GM20000 (cell line): ENCODE measurements at regions not wholly inside any gene's neighbourhood (a gene's known extent, or its start where the extent isn't known, plus 50 kb on each side); places are given as distances from the start of the nearest gene placed in this dataset.

Experiments
- DNase-seq: peaks from one replicate; pipeline ENCODE4 v3.0.0; 2012; ENCODE audit warnings: low spot score
- TF ChIP-seq, protein P1 (sequence below): IDR thresholded peaks from 2 replicates; pipeline ENCODE4 v1.5.1; 2012; ENCODE audit warnings: mild to moderate bottlenecking, control low read depth; ENCODE audit errors: extremely low read depth, missing control alignments

DNA sequence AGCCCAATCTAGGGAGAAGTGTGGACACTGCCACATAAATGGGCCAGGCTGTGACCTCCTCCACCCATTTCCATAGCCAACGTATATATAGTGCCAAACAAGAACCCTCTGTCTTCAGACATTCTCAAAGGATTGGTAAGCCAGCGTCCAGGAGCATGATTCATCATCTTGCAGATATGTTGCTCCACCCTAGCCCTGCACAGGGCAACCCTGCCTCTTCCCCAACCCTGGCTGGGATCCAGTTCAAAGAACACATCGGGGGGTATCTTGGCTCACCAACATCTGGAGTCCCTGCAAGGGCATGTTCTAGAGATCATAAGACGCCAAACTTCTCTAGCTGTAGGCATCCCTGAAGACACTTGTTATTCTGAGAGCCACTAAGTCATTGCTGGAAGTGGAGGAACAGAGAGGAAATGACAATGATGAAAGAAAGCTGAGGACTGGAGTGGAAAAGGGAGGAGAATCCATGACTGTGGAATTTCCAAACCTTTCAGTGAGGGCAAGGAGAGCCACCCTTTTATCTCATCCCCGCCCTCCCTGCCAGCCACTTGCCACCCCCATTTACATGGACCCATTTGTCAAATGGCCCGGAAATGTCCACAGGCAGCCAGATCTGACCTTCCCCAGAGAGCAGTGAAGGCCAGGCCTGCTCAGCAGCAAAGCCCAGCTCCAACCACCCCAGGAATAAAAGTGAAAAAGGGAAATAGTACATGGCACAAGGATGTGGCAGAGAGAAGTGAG, 144.1 kb upstream of the CTTNBP2NL start:
- DNase-seq, result no peak
- TF ChIP-seq, protein P1, sequence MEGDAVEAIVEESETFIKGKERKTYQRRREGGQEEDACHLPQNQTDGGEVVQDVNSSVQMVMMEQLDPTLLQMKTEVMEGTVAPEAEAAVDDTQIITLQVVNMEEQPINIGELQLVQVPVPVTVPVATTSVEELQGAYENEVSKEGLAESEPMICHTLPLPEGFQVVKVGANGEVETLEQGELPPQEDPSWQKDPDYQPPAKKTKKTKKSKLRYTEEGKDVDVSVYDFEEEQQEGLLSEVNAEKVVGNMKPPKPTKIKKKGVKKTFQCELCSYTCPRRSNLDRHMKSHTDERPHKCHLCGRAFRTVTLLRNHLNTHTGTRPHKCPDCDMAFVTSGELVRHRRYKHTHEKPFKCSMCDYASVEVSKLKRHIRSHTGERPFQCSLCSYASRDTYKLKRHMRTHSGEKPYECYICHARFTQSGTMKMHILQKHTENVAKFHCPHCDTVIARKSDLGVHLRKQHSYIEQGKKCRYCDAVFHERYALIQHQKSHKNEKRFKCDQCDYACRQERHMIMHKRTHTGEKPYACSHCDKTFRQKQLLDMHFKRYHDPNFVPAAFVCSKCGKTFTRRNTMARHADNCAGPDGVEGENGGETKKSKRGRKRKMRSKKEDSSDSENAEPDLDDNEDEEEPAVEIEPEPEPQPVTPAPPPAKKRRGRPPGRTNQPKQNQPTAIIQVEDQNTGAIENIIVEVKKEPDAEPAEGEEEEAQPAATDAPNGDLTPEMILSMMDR, result no peak

DNA sequence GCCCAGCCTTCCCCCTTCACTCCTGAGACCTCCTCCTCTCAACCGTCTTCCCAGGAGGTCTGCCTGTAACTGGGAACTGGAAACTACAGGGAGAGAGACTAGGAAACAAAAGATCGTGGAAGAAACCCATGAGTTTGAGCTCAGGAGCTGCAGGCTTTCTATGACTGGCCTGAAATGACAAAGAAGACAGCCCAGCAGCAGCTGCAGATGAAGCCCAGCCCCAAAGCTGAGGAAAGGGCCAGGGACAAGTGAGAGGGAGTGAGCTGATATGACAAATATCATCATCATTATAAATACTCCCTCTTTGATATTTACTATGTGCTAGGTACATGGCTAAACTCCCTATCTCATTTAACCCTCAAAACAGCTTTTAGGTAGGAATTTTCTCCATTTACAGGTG, 142.6 kb upstream of the CTTNBP2NL start:
- TF ChIP-seq, protein P1, result no peak

DNA sequence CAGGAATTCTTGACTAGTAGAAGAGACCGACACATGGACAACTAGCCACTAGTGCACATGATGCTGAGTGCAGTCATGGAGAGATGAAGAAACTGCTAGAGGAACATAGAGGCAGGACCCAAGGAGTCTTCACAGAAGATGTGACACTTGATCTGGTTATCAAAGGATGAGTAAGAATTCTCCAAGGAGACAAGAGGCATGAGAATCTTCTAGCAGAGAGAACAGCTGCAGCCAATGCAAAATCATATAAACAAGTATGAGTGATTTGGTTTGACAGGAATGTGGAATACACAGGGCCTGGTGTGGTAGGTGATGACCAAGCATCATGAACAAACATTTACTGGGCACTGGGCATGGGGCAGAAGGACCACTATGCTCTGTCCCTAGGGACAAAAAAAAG, 140.9 kb upstream of the CTTNBP2NL start:
- no peak for DNase-seq
- TF ChIP-seq, protein P1, result no peak

More for the DNA sequence above, 142.6 kb upstream of the CTTNBP2NL start:
- no peak for DNase-seq

DNA sequence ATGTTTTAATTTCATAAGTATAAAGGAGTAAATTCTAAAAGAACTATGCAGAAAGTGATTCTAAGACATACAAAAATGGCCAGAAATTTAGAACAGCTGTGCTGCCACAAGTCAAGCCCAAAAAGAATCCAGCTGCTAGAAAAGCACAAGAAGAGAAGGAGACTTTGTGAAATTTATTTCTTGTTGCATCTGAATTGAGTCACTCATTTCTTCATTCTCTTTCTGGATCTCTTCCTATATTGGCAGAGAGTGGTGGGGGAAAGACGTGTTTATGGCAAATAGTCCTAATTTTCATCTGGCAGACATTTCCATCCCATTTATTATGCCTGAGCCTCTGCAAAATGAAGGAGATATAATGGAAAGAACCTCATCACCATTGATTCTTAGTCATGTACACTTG, 139.6 kb upstream of the CTTNBP2NL start:
- no peak for DNase-seq
- TF ChIP-seq, protein P1, result no peak

DNA sequence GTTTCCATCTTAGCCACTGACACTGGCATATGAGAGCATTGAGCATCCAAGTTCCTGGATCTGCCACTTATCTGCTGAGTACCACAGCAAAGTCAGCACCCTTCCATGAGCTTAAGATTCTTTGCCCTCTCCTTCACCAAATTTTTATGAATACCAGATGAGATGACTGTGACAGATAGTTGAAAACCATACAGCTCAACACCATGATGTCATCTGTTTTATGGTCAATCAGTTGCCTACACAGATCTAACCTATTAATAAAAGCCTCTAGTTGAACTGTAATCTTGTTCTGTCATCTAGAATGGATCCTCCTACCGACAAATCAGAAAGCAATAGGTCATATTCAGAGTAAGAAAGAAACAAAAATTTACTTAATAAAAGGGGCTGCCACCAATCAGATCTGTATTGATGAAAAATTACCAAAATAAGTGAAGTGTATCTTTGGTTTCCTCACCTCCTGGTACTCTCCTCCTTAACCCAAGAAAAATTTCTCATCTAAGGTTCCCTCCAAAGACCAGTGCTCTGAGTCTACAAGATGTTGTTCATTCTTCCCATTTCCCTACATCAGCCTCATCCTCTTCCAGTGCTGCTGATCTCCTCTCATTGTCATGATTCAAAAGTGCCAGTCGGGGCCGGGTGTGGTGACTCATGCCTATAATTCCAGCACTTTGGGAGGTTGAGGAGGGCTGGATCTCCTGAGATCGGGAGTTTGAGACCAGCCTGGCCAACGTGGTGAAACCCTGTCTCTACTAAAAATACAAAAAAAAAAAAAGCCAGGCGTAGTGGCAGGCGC, 138.8 kb upstream of the CTTNBP2NL start:
- TF ChIP-seq, protein P1, result no peak

DNA sequence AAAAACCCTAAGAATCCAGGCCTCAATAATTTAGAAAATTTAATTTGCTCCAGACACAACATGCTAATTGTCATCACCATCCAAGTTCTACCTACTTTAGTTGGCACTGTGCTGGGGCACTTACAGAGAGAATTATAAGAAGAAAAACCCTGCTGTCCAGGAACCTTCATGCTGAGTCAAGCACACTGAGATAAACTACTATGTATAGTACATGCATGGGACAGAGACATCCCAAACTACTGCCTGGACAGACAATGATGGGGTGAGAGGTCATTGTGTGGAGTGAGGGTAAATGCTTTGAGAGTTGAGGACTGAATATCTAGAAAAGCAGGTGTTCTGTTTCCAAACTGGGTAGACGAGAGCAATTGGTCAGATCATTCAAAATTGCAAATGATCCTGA, 135.3 kb upstream of the CTTNBP2NL start:
- DNase-seq, result no peak

More for the DNA sequence above, 138.8 kb upstream of the CTTNBP2NL start:
- no peak for DNase-seq

More for the DNA sequence above, 135.3 kb upstream of the CTTNBP2NL start:
- TF ChIP-seq, protein P1, result no peak
